GM06990 (cell line): ENCODE measurements at regions not wholly inside any gene's neighbourhood (a gene's known extent, or its start where the extent isn't known, plus 50 kb on each side); places are given as distances from the start of the nearest gene placed in this dataset.
"Not testable (repeated sequence)": the region's sequence is repeated elsewhere in the genome, so short reads cannot be mapped to it uniquely, and the experiment has no call there.

ENCODE experiments used
- DNase-seq: peaks from one replicate; pipeline ENCODE4 v3.0.0-alpha.2; 2011; ENCODE audit not compliant: insufficient read length; ENCODE audit errors: extremely low read depth
- H3K27me3 ChIP-seq: replicated peaks from 2 replicates; pipeline ENCODE4 v1.6.0; 2011; ENCODE audit warnings: low read length; ENCODE audit not compliant: control insufficient read depth, insufficient read depth
- H3K36me3 ChIP-seq: 2 replicates; pipeline ENCODE4 v1.5.1; 2011; ENCODE audit warnings: low read length; ENCODE audit not compliant: control insufficient read depth, insufficient read depth
- H3K4me3 ChIP-seq: replicated peaks from 2 replicates; pipeline ENCODE4 v1.5.1; 2011; ENCODE audit warnings: low read depth, mild to moderate bottlenecking, control low read depth, low read length
- CTCF ChIP-seq: IDR thresholded peaks from 2 replicates; pipeline ENCODE4 v1.5.1; 2011; ENCODE audit warnings: low read length, control low read depth, mild to moderate bottlenecking, inconsistent platforms; ENCODE audit not compliant: insufficient read depth, poor library complexity, severe bottlenecking

GRCh38 chr17:52636443-52636842 is 477.9 kb upstream of the CA10 start:
- Histone ChIP-seq H3K36me3 (no peaks in the 10 kb centered on the region), H3K4me3 (no peak overlapping the region), H3K27me3 (no peaks in the 10 kb centered on the region)
- DNase-seq = no peak
- no peak for TF ChIP-seq CTCF

DNA sequence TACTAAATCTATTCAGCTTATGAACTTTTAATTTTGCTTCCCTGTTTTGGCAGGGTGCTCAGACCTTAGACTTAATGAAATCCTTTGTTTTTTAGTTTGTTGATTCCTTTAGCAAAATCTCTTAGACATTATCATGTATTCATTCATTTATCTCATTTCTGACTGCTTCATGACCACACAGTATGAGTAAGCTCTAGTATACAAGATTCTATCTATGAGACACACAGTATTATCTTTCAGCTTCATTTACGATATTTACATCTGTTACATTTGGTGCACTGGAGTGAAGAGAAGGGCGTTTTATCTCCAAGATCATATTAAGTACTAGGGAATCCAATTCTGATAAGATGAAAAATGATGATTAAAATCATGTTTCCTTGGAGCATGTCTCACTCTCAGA is 448.1 kb upstream of the CA10 start:
- no peak for TF ChIP-seq CTCF
- no peak for DNase-seq
- Histone ChIP-seq H3K4me3 (no peak overlapping the region), H3K27me3 (no peaks in the 10 kb centered on the region), H3K36me3 (no peaks in the 10 kb centered on the region)

DNA sequence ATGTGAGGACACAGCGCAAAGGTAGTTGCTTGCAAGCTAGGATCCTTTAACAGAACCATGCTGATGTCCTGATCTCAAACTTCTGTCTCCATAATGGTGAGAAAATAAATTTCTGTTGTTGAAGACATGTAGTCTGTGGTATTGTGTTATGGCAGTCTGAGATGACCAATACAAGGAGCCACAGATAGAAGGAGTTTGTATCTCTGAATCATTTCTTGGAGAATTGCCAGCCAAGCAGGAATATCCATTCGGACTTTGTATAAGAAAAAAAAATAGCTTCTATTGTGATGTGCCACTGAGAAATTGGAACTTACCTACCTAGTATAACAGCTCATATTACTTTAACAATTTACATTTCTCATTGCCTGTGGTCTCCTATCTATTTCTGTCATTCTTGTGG is 447.6 kb upstream of the CA10 start:
- Histone ChIP-seq H3K27me3 (no peaks in the 10 kb centered on the region), H3K4me3 (no peak overlapping the region), H3K36me3 (no peaks in the 10 kb centered on the region)
- DNase-seq = no peak
- no peak for TF ChIP-seq CTCF

- DNase-seq = no peak
- no peak for TF ChIP-seq CTCF
- Histone ChIP-seq H3K36me3 (no peaks in the 10 kb centered on the region), H3K27me3 (no peaks in the 10 kb centered on the region), H3K4me3 (no peak overlapping the region)
These were observed 445.6 kb upstream of the CA10 start for GRCh38 chr17:52604105-52604504.

DNA sequence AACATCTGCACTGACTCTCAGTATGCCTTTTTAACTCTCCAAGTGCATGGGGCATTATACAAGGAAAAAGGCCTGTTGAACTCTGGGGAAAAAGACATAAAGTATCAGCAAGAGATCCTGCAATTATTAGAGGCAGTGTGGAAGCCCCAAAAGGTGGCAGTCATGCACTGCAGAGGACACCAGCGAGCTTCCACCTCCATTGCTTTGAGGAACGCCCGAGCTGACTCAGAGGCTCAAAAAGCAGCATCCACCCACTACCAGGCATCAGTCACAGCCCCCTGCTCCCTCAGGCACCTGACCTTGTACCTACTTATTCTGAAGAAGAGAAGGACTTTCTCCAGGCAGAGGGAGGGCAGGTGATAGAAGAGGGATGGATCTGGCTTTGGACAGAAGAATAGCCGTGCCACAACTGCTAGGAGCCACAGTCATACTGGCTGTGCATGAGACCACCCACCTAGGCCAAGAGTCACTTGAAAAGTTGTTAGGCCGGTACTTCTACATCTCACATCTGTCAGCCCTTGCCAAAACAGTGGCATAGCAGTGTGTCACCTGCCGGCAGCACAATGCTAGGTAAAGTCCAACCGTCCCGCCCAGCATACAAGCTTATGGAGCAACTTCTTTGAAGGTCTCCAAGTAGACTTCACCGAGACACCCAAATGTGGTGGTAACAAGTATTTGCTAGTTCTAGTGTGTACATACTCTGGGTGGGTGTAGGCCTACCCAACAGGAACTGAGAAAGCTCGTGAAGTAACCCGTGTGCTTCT is 439.1 kb upstream of the CA10 start:
- DNase-seq, H3K36me3 ChIP-seq, H3K27me3 ChIP-seq, H3K4me3 ChIP-seq: not testable (repeated sequence)

DNA sequence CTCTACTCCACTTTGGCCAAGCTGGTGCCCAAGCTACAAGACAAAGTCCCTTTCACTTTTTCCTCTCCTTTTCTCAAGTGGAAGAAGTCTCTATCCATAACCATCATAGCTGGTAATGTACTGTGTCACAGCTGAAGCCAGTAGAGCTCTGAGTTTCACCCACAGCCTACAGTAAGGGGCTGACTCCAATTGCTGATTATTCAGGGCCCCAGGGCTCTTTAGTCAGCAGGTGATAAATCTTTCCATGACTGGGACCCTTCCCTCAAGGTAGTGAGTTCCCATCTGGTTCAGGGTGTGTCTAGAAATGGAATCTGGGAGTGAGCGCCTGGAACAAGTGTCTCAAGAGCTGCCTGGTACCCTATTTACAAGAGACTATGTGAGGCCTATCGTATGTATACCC is 436.0 kb upstream of the CA10 start:
- no peaks in the 10 kb centered on the region for H3K27me3 ChIP-seq
- no peak for DNase-seq
- no peaks in the 10 kb centered on the region for H3K36me3 ChIP-seq
- no peak for TF ChIP-seq CTCF
- no peak overlapping the region for H3K4me3 ChIP-seq
